Astrocyte (in vitro differentiated cells and primary cell): ENCODE measurements at regions not wholly inside any gene's neighbourhood (a gene's known extent, or its start where the extent isn't known, plus 50 kb on each side); places are given as distances from the start of the nearest gene placed in this dataset.

Experiments
- DNase-seq: peaks from one replicate; pipeline ENCODE4 v3.0.0-alpha.2; 2010; ENCODE audit warnings: low read depth
- FAIRE-seq: peaks from 2 replicates; lab custom pipeline; 2011; peaks lifted over from hg19 to GRCh38; lab: Jason Lieb, UNC
- H2AFZ ChIP-seq: 2 replicates; pipeline ENCODE4 v1.6.0; 2012; ENCODE audit warnings: low read depth, low read length, inconsistent platforms
- H3K27ac ChIP-seq: 2 replicates; pipeline ENCODE4 v1.5.1; 2011; ENCODE audit warnings: low read depth, low read length, inconsistent platforms
- H3K27me3 ChIP-seq: 2 replicates; pipeline ENCODE4 v1.6.0; 2011; ENCODE audit warnings: low read length, inconsistent platforms; ENCODE audit not compliant: insufficient read depth
- H3K36me3 ChIP-seq: 2 replicates; pipeline ENCODE4 v1.5.1; 2011; ENCODE audit warnings: low read length, inconsistent platforms; ENCODE audit not compliant: insufficient read depth
- H3K4me1 ChIP-seq: 2 replicates; pipeline ENCODE4 v1.5.1; 2011; ENCODE audit warnings: low read length, inconsistent platforms; ENCODE audit not compliant: insufficient read depth
- H3K4me2 ChIP-seq: 2 replicates; pipeline ENCODE4 v1.6.0; 2012; ENCODE audit warnings: low read length, inconsistent platforms
- H3K4me3 ChIP-seq: 2 replicates; pipeline ENCODE4 v1.5.1; 2011; ENCODE audit warnings: low read depth, mild to moderate bottlenecking, low read length, inconsistent platforms; ENCODE audit not compliant: insufficient read depth
- H3K79me2 ChIP-seq: 2 replicates; pipeline ENCODE4 v1.6.0; 2012; ENCODE audit warnings: mild to moderate bottlenecking, low read length, inconsistent platforms; ENCODE audit not compliant: insufficient read depth
- H3K9ac ChIP-seq: 2 replicates; pipeline ENCODE4 v1.6.0; 2012; ENCODE audit warnings: mild to moderate bottlenecking, low read length, inconsistent platforms
- H3K9me3 ChIP-seq: 2 replicates; pipeline ENCODE4 v1.5.1; 2012; ENCODE audit warnings: low read depth, mild to moderate bottlenecking, low read length, inconsistent platforms; ENCODE audit not compliant: insufficient read depth
- H4K20me1 ChIP-seq: 2 replicates; pipeline ENCODE4 v1.6.0; 2012; ENCODE audit warnings: low read length, inconsistent platforms; ENCODE audit not compliant: insufficient read depth
- H3K27ac Mint-ChIP-seq: one replicate; pipeline ENCODE4 v1.8.0; 2021; ENCODE audit warnings: mild to moderate bottlenecking, mixed read lengths; ENCODE audit not compliant: unreplicated experiment
- H3K27me3 Mint-ChIP-seq: one replicate; pipeline ENCODE4 v1.8.0; 2021; ENCODE audit warnings: low read depth, mixed read lengths; ENCODE audit not compliant: unreplicated experiment
- H3K36me3 Mint-ChIP-seq: one replicate; pipeline ENCODE4 v1.8.0; 2021; ENCODE audit warnings: low read depth, mixed read lengths; ENCODE audit not compliant: unreplicated experiment
- H3K4me1 Mint-ChIP-seq: one replicate; pipeline ENCODE4 v1.8.0; 2021; ENCODE audit warnings: low read depth, mixed read lengths; ENCODE audit not compliant: unreplicated experiment
- H3K4me3 Mint-ChIP-seq: one replicate; pipeline ENCODE4 v1.8.0; 2021; ENCODE audit warnings: mild to moderate bottlenecking, moderate library complexity, mixed read lengths; ENCODE audit not compliant: unreplicated experiment
- H3K9me3 Mint-ChIP-seq: one replicate; pipeline ENCODE4 v1.8.0; 2021; ENCODE audit warnings: mild to moderate bottlenecking, mixed read lengths; ENCODE audit not compliant: unreplicated experiment
- CTCF ChIP-seq: IDR thresholded peaks from 2 replicates; pipeline ENCODE4 v1.5.1; 2011; ENCODE audit warnings: low read depth, mild to moderate bottlenecking, inconsistent platforms, low read length, moderate library complexity; ENCODE audit not compliant: insufficient read depth
- EZH2 ChIP-seq: IDR thresholded peaks from 2 replicates; pipeline ENCODE4 v1.6.1; 2012; ENCODE audit warnings: mild to moderate bottlenecking, low read length, inconsistent platforms; ENCODE audit not compliant: insufficient read depth

DNA sequence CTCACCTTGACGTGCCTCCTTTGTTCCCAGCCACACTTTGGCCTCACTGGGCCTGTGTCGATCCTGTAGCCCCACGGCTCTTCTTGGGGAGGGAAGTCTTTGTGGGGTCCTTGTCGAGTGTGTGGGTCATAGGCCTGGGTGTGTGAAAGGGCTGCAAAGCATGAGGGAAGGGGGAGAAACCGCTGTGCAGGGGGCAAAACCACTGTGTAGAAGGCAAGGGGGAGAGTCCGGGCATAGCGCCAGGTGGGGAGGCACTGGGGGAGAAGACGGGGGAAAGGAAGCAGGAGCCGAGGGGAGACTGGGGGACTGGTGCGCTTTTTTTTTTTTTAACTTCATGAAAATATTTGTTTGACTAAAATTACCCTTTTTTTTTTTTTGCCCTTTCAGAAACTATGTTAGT, 65.1 kb upstream of the RASD2 start:
- H2AFZ ChIP-seq: no peak overlapping the region
- Mint-ChIP-seq H3K9me3 (peaks cover 12% of the 10 kb centered on the region), H3K4me3 (no peak overlapping the region), H3K4me1 (peaks cover 13% of the 10 kb centered on the region), H3K27me3 (peaks cover 20% of the 10 kb centered on the region), H3K36me3 (peaks cover 3% of the 10 kb centered on the region), H3K27ac (no peak overlapping the region)
- H3K79me2 ChIP-seq: no peaks in the 10 kb centered on the region
- peaks cover 23% of the 10 kb centered on the region for H3K4me1 ChIP-seq
- H3K27me3 ChIP-seq: no peaks in the 10 kb centered on the region
- no peaks in the 10 kb centered on the region for H3K9me3 ChIP-seq
- H3K27ac ChIP-seq: no peak overlapping the region
- H3K4me2 ChIP-seq: no peak overlapping the region
- TF ChIP-seq EZH2 (no peak), CTCF (no peak)
- H4K20me1 ChIP-seq: no peaks in the 10 kb centered on the region
- FAIRE-seq (no peak), DNase-seq (no peak)
- no peak overlapping the region for H3K4me3 ChIP-seq
- H3K9ac ChIP-seq: no peak overlapping the region
- H3K36me3 ChIP-seq: no peaks in the 10 kb centered on the region

GRCh38 chr22:35476341-35476740, 64.3 kb upstream of the RASD2 start:
- FAIRE-seq: no peak

More at GRCh38 chr22:35476341-35476740, 64.3 kb upstream of the RASD2 start:
- Mint-ChIP-seq H3K4me3 (no peak overlapping the region), H3K4me1 (peaks cover 13% of the 10 kb centered on the region), H3K36me3 (peaks cover 2% of the 10 kb centered on the region), H3K27ac (no peak overlapping the region), H3K9me3 (peaks cover 7% of the 10 kb centered on the region), H3K27me3 (peaks cover 23% of the 10 kb centered on the region)
- no peaks in the 10 kb centered on the region for H3K27me3 ChIP-seq
- no peak overlapping the region for H3K27ac ChIP-seq
- H4K20me1 ChIP-seq: no peaks in the 10 kb centered on the region
- peak; percentile 46 for DNase-seq
- no peak overlapping the region for H3K4me3 ChIP-seq
- no peaks in the 10 kb centered on the region for H3K79me2 ChIP-seq
- H3K4me2 ChIP-seq: peak overlapping the region; percentile 61
- H3K4me1 ChIP-seq: peaks cover 30% of the 10 kb centered on the region
- H3K9ac ChIP-seq: no peak overlapping the region
- no peaks in the 10 kb centered on the region for H3K9me3 ChIP-seq
- H3K36me3 ChIP-seq: no peaks in the 10 kb centered on the region
- peak overlapping the region; percentile 47 for H2AFZ ChIP-seq
- TF ChIP-seq CTCF (no peak), EZH2 (no peak)
